HepG2 (cell line): ENCODE measurements at regions not wholly inside any gene's neighbourhood (a gene's known extent, or its start where the extent isn't known, plus 50 kb on each side); places are given as distances from the start of the nearest gene placed in this dataset.

Experiments
- ATAC-seq: fragments of 200-7000 bp; cut with Tn5 transposase; 3 replicates; pipeline ENCODE4 v1.9.1; 2020; ENCODE audit warnings: mild to moderate bottlenecking, moderate library complexity
- BruUV-seq: library from RNA; stranded (reverse); fragments of 400-500 nt; replicated peaks from 2 replicates; lab custom pipeline; 2021; lab: Mats Ljungman, UMichigan
- CTCF ChIA-PET: fragments of 300-600 bp; formaldehyde crosslinking; extraction: SDS; loops from one replicate; lab custom pipeline; 2021; ENCODE audit warnings: low total read pairs, inconsistent platforms, low intra/inter-chr PET ratio; lab: Yijun Ruan, JAX
- POLR2A ChIA-PET: fragments of 350-600 bp; sonication (Branson Sonifier 250); formaldehyde crosslinking; loops from one replicate; lab custom pipeline; 2020; ENCODE audit warnings: antibody characterized with exemption, inconsistent platforms; lab: Yijun Ruan, JAX
- DNase-seq: peaks from one replicate; pipeline ENCODE4 v3.0.0-alpha.2; 2015; ENCODE audit warnings: low spot score
- FAIRE-seq: peaks from 3 replicates; lab custom pipeline; 2011; peaks lifted over from hg19 to GRCh38; lab: Jason Lieb, UNC
- H2AFZ ChIP-seq: one replicate; pipeline ENCODE4 v1.6.1; 2011; ENCODE audit warnings: low read length, inconsistent platforms
- H3K27ac ChIP-seq: fragments of 300-600 bp; 3 replicates; pipeline ENCODE4 v1.8.0; 2011; ENCODE audit warnings: mixed run types, mild to moderate bottlenecking, mixed read lengths, low read length, inconsistent platforms; ENCODE audit not compliant: insufficient read depth; ENCODE audit errors: extremely low read length
- H3K27me3 ChIP-seq, 2 experiments: fragments of 200-600 bp in 1 of 2; 2 replicates in 1 of 2; 3 replicates in 1 of 2; pipeline versions ENCODE4 v1.6.0 to v1.8.0; 2011; ENCODE audit warnings: low read length in 2 of 2, mild to moderate bottlenecking in 2 of 2, moderate library complexity in 2 of 2, inconsistent platforms in 1 of 2; ENCODE audit not compliant: insufficient read depth in 2 of 2, control insufficient read depth in 1 of 2
- H3K36me3 ChIP-seq, 2 experiments: fragments of 200-600 bp in 1 of 2; replicated peaks in 1 of 2; 2 replicates in 1 of 2; 3 replicates in 1 of 2; pipeline versions ENCODE4 v1.5.1 to v1.8.0; 2011; ENCODE audit warnings: low read length in 2 of 2, inconsistent platforms in 1 of 2; ENCODE audit not compliant: insufficient read depth in 2 of 2, control insufficient read depth in 1 of 2
- H3K4me1 ChIP-seq: 2 replicates; pipeline ENCODE4 v1.5.1; 2012; ENCODE audit warnings: low read length, inconsistent platforms; ENCODE audit not compliant: insufficient read depth
- H3K4me2 ChIP-seq: 2 replicates; pipeline ENCODE4 v1.6.0; 2011; ENCODE audit warnings: low read depth, low read length, inconsistent platforms
- H3K4me3 ChIP-seq, 3 experiments: fragments of 200-600 bp in 1 of 3; sonication (generic), shearing (Covaris generic) in 1 of 3; replicated peaks in 1 of 3; 2 replicates each; pipeline ENCODE4 v1.5.1; 2011 to 2016; ENCODE audit warnings: low read length in 3 of 3, inconsistent platforms in 2 of 3, low read depth in 2 of 3, mild to moderate bottlenecking in 2 of 3, control low read depth in 1 of 3, mixed read lengths in 1 of 3; ENCODE audit not compliant: insufficient read depth in 1 of 3
- H3K79me2 ChIP-seq: one replicate; pipeline ENCODE4 v1.6.1; 2011; ENCODE audit warnings: low read length, inconsistent platforms; ENCODE audit not compliant: insufficient read depth
- H3K9ac ChIP-seq: 2 replicates; pipeline ENCODE4 v1.6.0; 2011; ENCODE audit warnings: mild to moderate bottlenecking, low read depth, low read length, inconsistent platforms; ENCODE audit not compliant: insufficient read depth
- H3K9me3 ChIP-seq: 2 replicates; pipeline ENCODE4 v1.5.1; 2012; ENCODE audit warnings: mild to moderate bottlenecking, low read length
- H4K20me1 ChIP-seq: 2 replicates; pipeline ENCODE4 v1.6.0; 2011; ENCODE audit warnings: inconsistent platforms, mild to moderate bottlenecking, low read length, moderate library complexity; ENCODE audit not compliant: insufficient read depth
- AKAP8 ChIP-seq: sonication (generic); formaldehyde crosslinking; IDR thresholded peaks from 2 replicates; pipeline ENCODE4 v1.5.1; 2020; ENCODE audit warnings: mild to moderate bottlenecking, missing genetic modification reagents
- BRCA1 ChIP-seq: sonication (generic); formaldehyde crosslinking; IDR thresholded peaks from 2 replicates; pipeline ENCODE4 v1.4.0; 2020; ENCODE audit warnings: missing genetic modification reagents
- HMGA1 ChIP-seq: sonication (generic); formaldehyde crosslinking; conservative IDR thresholded peaks from 2 replicates; pipeline ENCODE4 v1.4.0; 2020; ENCODE audit warnings: missing genetic modification reagents
- JUND ChIP-seq: sonication (generic); formaldehyde crosslinking; IDR thresholded peaks from 2 replicates; pipeline ENCODE4 v1.8.0; 2022; ENCODE audit warnings: mild to moderate bottlenecking, missing genetic modification reagents
- LBX2 ChIP-seq: sonication (generic); formaldehyde crosslinking; IDR thresholded peaks from 2 replicates; pipeline ENCODE4 v1.5.0; 2020; ENCODE audit warnings: missing genetic modification reagents, mild to moderate bottlenecking, borderline replicate concordance
- MBD4 ChIP-seq: IDR thresholded peaks from 2 replicates; pipeline ENCODE4 v1.6.1; 2012; ENCODE audit warnings: low read length, inconsistent platforms, borderline replicate concordance
- MIER3 ChIP-seq: IDR thresholded peaks from 2 replicates; pipeline ENCODE4 v1.6.1; 2016; ENCODE audit warnings: missing compliant biosample characterization, borderline replicate concordance
- MTF2 ChIP-seq: sonication (generic); formaldehyde crosslinking; IDR thresholded peaks from 2 replicates; pipeline ENCODE4 v1.5.0; 2020; ENCODE audit warnings: missing genetic modification reagents, borderline replicate concordance
- MYNN ChIP-seq: sonication (generic); formaldehyde crosslinking; IDR thresholded peaks from 2 replicates; pipeline ENCODE4 v1.4.0; 2020; ENCODE audit warnings: mild to moderate bottlenecking, low read depth, missing genetic modification reagents
- NFKB2 ChIP-seq: sonication (generic); formaldehyde crosslinking; IDR thresholded peaks from 2 replicates; pipeline ENCODE4 v1.4.0; 2020; ENCODE audit warnings: missing genetic modification reagents, borderline replicate concordance
- PHF5A ChIP-seq: IDR thresholded peaks from one replicate; pipeline ENCODE4 v1.6.1; 2018; ENCODE audit warnings: low read depth, missing genetic modification reagents; ENCODE audit not compliant: unreplicated experiment
- ZBTB7B ChIP-seq: sonication (generic); formaldehyde crosslinking; IDR thresholded peaks from 2 replicates; pipeline ENCODE4 v1.4.0; 2020; ENCODE audit warnings: missing genetic modification reagents
- ZMYM2 ChIP-seq: sonication (generic); formaldehyde crosslinking; IDR thresholded peaks from 2 replicates; pipeline ENCODE4 v1.8.0; 2022; ENCODE audit warnings: mild to moderate bottlenecking, missing genetic modification reagents
- ZNF224 ChIP-seq: sonication (generic); formaldehyde crosslinking; IDR thresholded peaks from 2 replicates; pipeline ENCODE4 v1.5.0; 2020; ENCODE audit warnings: mild to moderate bottlenecking, missing genetic modification reagents
- ZNF563 ChIP-seq: sonication (generic); formaldehyde crosslinking; IDR thresholded peaks from 2 replicates; pipeline ENCODE4 v1.8.0; 2022; ENCODE audit warnings: mild to moderate bottlenecking, moderate library complexity, missing genetic modification reagents
- ZNF567 ChIP-seq: sonication (generic); formaldehyde crosslinking; IDR thresholded peaks from 2 replicates; pipeline ENCODE4 v1.8.1; 2023; ENCODE audit warnings: mild to moderate bottlenecking, missing genetic modification reagents, borderline replicate concordance
- ZNF616 ChIP-seq: sonication (generic); formaldehyde crosslinking; IDR thresholded peaks from 2 replicates; pipeline ENCODE4 v1.5.0; 2020; ENCODE audit warnings: low read depth, mild to moderate bottlenecking, missing genetic modification reagents
- ZNF720 ChIP-seq: sonication (generic); formaldehyde crosslinking; IDR thresholded peaks from 2 replicates; pipeline ENCODE4 v1.4.0; 2020; ENCODE audit warnings: missing genetic modification reagents
- WGBS: methylation state at CpG from one replicate; pipeline ENCODE4 v1.1.6; 2017; ENCODE audit warnings: low lambda C conversion rate; 5-methylcytosine and 5-hydroxymethylcytosine counted together
- in situ Hi-C: cut with HindIII; loops from 2 replicates; pipeline ENCODE4 v1.10.0; 2017; ENCODE audit warnings: low pct_unique_long_range_greater_than_20kb; ENCODE audit not compliant: extremely low pct_ligation_motif_present
- intact Hi-C: fragments of 100-400 bp; cut with micrococcal nuclease; formaldehyde crosslinking; loops from one replicate; pipeline ENCODE4 v1.10.0; 2022; ENCODE audit not compliant: unreplicated experiment
- TF ChIP-seq, protein P1 (sequence below): conservative IDR thresholded peaks from 2 replicates; pipeline ENCODE4 v1.6.1; 2018; ENCODE audit warnings: missing genetic modification reagents

DNA sequence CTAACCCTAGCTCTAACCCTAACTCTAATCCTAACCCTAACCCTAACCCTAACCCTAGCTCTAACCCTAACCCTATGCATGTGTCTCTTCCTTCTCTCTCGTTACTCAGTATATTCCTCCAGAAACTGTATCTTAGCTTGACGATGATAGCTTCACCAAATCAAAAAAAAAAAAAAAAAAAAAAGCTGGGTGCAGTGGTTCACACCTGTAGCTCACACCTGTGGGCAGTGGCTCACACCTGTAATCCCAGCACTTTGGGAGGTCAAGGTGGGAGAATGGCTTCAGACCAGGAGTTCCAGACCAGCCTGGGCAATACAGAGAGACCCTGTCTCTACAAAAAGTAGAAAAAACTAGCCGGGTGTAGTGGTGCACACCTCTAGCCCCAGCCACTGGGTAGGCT lies 414.0 kb downstream of the GATA3 start:
- in situ Hi-C loops, result no loop called here
- POLR2A ChIA-PET, result no interaction called here

More for the DNA sequence above, 414.0 kb downstream of the GATA3 start:
- H3K9ac ChIP-seq, result no peak overlapping the region
- no TSS peak for BruUV-seq
- WGBS, result 1% methylated on average over 3 of the region's 3 CpGs
- CTCF ChIA-PET, result no interaction called here
- DNase-seq (no peak), ATAC-seq (no peak), FAIRE-seq (no peak)
- no peak overlapping the region for H3K4me2 ChIP-seq
- no peaks in the 10 kb centered on the region for H3K79me2 ChIP-seq
- H4K20me1 ChIP-seq, result no peaks in the 10 kb centered on the region
- no peaks in the 10 kb centered on the region for H3K27me3 ChIP-seq
- no peak overlapping the region for H2AFZ ChIP-seq
- intact Hi-C loops, result no loop called here
- H3K4me3 ChIP-seq, result no peak overlapping the region
- no peaks in the 10 kb centered on the region for H3K4me1 ChIP-seq
- H3K36me3 ChIP-seq, result no peaks in the 10 kb centered on the region
- no peak overlapping the region for H3K27ac ChIP-seq
- TF ChIP-seq ZNF616 (no peak), ZMYM2 (CRISPR knock-in tag) (no peak), NFKB2 (CRISPR knock-in tag) (no peak), ZBTB7B (no peak), AKAP8 (CRISPR knock-in tag) (no peak), ZNF567 (CRISPR knock-in tag) (no peak), MTF2 (CRISPR knock-in tag) (no peak), BRCA1 (CRISPR knock-in tag) (no peak), MYNN (no peak), MBD4 (no peak), MIER3 (CRISPR knock-in tag) (no peak), HMGA1 (CRISPR knock-in tag) (no peak), PHF5A (CRISPR knock-in tag) (no peak), ZNF720 (CRISPR knock-in tag) (no peak), ZNF563 (no peak), ZNF224 (no peak), JUND (CRISPR knock-in tag) (no peak), LBX2 (CRISPR knock-in tag) (no peak)
- TF ChIP-seq, protein P1, sequence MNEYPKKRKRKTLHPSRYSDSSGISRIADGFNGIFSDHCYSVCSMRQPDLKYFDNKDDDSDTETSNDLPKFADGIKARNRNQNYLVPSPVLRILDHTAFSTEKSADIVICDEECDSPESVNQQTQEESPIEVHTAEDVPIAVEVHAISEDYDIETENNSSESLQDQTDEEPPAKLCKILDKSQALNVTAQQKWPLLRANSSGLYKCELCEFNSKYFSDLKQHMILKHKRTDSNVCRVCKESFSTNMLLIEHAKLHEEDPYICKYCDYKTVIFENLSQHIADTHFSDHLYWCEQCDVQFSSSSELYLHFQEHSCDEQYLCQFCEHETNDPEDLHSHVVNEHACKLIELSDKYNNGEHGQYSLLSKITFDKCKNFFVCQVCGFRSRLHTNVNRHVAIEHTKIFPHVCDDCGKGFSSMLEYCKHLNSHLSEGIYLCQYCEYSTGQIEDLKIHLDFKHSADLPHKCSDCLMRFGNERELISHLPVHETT, result no peak
- TF ChIP-seq, all 625 proteins: peak for 0
- H3K9me3 ChIP-seq, result no peaks in the 10 kb centered on the region
